ENCODE measurements at regions not wholly inside any gene's neighbourhood (a gene's known extent, or its start where the extent isn't known, plus 50 kb on each side); places are given as distances from the start of the nearest gene placed in this dataset.

- no peak for DNase-seq
- Histone ChIP-seq H3K9me3 (replicated peaks; ENCODE audit: insufficient read depth, low read length) (no peaks in the 10 kb centered on the region), H3K27me3 (replicated peaks; ENCODE audit: insufficient read depth, low read length) (no peaks in the 10 kb centered on the region), H3K9me2 (replicated peaks; ENCODE audit: insufficient read depth, low read length) (no peaks in the 10 kb centered on the region), H3K36me3 (replicated peaks; ENCODE audit: insufficient read depth, low read length) (no peaks in the 10 kb centered on the region), H3K27ac (ENCODE audit: low read length) (no peak overlapping the region), H2AFZ (ENCODE audit: low read length) (no peak overlapping the region), H3K9ac (ENCODE audit: low read length) (no peak overlapping the region), H3K4me1 (ENCODE audit: low read length) (no peaks in the 10 kb centered on the region), H3K4me3 (ENCODE audit: low read length) (no peak overlapping the region), H4K20me1 (ENCODE audit: insufficient read depth, low read length) (no peaks in the 10 kb centered on the region), H3F3A (ENCODE audit: insufficient read depth, low read length) (no peaks in the 10 kb centered on the region), H3K4me2 (ENCODE audit: low read depth, low read length) (no peak overlapping the region), H3K79me2 (ENCODE audit: low read length) (no peaks in the 10 kb centered on the region)
- TF ChIP-seq EZH2phosphoT487 (IDR thresholded peaks at IDR 0.05; ENCODE audit: low read length) (no peak), EZH2 (optimal IDR thresholded peaks at IDR 0.05; ENCODE audit: low read depth, low read length) (no peak), CTCF (IDR thresholded peaks at IDR 0.05; ENCODE audit: low read length) (no peak)
These were observed 62.3 kb upstream of the FZD8 start for GRCh38 chr10:35704401-35704800.

- no peak for DNase-seq
- no peak overlapping the region for H3K27ac ChIP-seq (ENCODE audit: low read length)
- H3K79me2 ChIP-seq (ENCODE audit: low read length) = no peaks in the 10 kb centered on the region
- no peaks in the 10 kb centered on the region for H4K20me1 ChIP-seq (ENCODE audit: insufficient read depth, low read length)
- no peaks in the 10 kb centered on the region for H3K9me2 ChIP-seq (replicated peaks; ENCODE audit: insufficient read depth, low read length)
- H3K36me3 ChIP-seq (replicated peaks; ENCODE audit: insufficient read depth, low read length) = no peaks in the 10 kb centered on the region
- H3F3A ChIP-seq (ENCODE audit: insufficient read depth, low read length) = no peaks in the 10 kb centered on the region
- H3K4me1 ChIP-seq (ENCODE audit: low read length) = no peaks in the 10 kb centered on the region
- H3K9me3 ChIP-seq (replicated peaks; ENCODE audit: insufficient read depth, low read length) = no peaks in the 10 kb centered on the region
- no peak overlapping the region for H3K9ac ChIP-seq (ENCODE audit: low read length)
- H3K27me3 ChIP-seq (replicated peaks; ENCODE audit: insufficient read depth, low read length) = no peaks in the 10 kb centered on the region
- H3K4me2 ChIP-seq (ENCODE audit: low read depth, low read length) = no peak overlapping the region
- no peak overlapping the region for H2AFZ ChIP-seq (ENCODE audit: low read length)
- no peak for TF ChIP-seq CTCF (IDR thresholded peaks at IDR 0.05; ENCODE audit: low read length)
- no peak for TF ChIP-seq EZH2phosphoT487 (IDR thresholded peaks at IDR 0.05; ENCODE audit: low read length)
- TF ChIP-seq EZH2 (optimal IDR thresholded peaks at IDR 0.05; ENCODE audit: low read depth, low read length) = no peak
- no peak overlapping the region for H3K4me3 ChIP-seq (ENCODE audit: low read length)
These were observed 58.4 kb upstream of the FZD8 start for GRCh38 chr10:35700487-35700882.

GRCh38 chr10:35699848-35700486 lies 57.9 kb upstream of the FZD8 start:
- no peak overlapping the region for H2AFZ ChIP-seq (ENCODE audit: low read length)
- H3K27me3 ChIP-seq (replicated peaks; ENCODE audit: insufficient read depth, low read length) = no peaks in the 10 kb centered on the region
- H3K9me3 ChIP-seq (replicated peaks; ENCODE audit: insufficient read depth, low read length) = no peaks in the 10 kb centered on the region
- H3K9me2 ChIP-seq (replicated peaks; ENCODE audit: insufficient read depth, low read length) = no peaks in the 10 kb centered on the region
- H3F3A ChIP-seq (ENCODE audit: insufficient read depth, low read length) = no peaks in the 10 kb centered on the region
- no peaks in the 10 kb centered on the region for H3K36me3 ChIP-seq (replicated peaks; ENCODE audit: insufficient read depth, low read length)
- TF ChIP-seq EZH2 (optimal IDR thresholded peaks at IDR 0.05; ENCODE audit: low read depth, low read length) (no peak), CTCF (IDR thresholded peaks at IDR 0.05; ENCODE audit: low read length) (no peak), EZH2phosphoT487 (IDR thresholded peaks at IDR 0.05; ENCODE audit: low read length) (no peak)
- no peaks in the 10 kb centered on the region for H3K79me2 ChIP-seq (ENCODE audit: low read length)
- H3K27ac ChIP-seq (ENCODE audit: low read length) = no peak overlapping the region
- no peaks in the 10 kb centered on the region for H4K20me1 ChIP-seq (ENCODE audit: insufficient read depth, low read length)
- no peak for DNase-seq
- H3K4me1 ChIP-seq (ENCODE audit: low read length) = no peaks in the 10 kb centered on the region
- no peak overlapping the region for H3K4me3 ChIP-seq (ENCODE audit: low read length)
- H3K9ac ChIP-seq (ENCODE audit: low read length) = no peak overlapping the region
- H3K4me2 ChIP-seq (ENCODE audit: low read depth, low read length) = no peak overlapping the region

Data from MM.1S (cell line).